IMR-90 (cell line): ENCODE measurements at regions not wholly inside any gene's neighbourhood (a gene's known extent, or its start where the extent isn't known, plus 50 kb on each side); places are given as distances from the start of the nearest gene placed in this dataset.
"Not testable (repeated sequence)": the region's sequence is repeated elsewhere in the genome, so short reads cannot be mapped to it uniquely, and the experiment has no call there.

Experiments
- BHLHE40 ChIP-seq: fragments of 150-350 bp; IDR thresholded peaks from 2 replicates; pipeline ENCODE4 v1.6.1; 2016; ENCODE audit warnings: mild to moderate bottlenecking, low read depth, low read length
- CEBPB ChIP-seq: IDR thresholded peaks from 2 replicates; pipeline ENCODE4 v1.6.1; 2012; ENCODE audit warnings: low read depth, low read length, improper control_type of control experiment
- CTCF ChIP-seq: conservative IDR thresholded peaks from 2 replicates; pipeline ENCODE4 v1.5.1; 2012; ENCODE audit warnings: mild to moderate bottlenecking, low read depth, low read length, improper control_type of control experiment
- ELK1 ChIP-seq: fragments of 150-350 bp; IDR thresholded peaks from 2 replicates; pipeline ENCODE4 v1.6.1; 2016; ENCODE audit warnings: low read depth, mild to moderate bottlenecking, low read length, moderate library complexity, borderline replicate concordance
- FOS ChIP-seq: fragments of 150-350 bp; IDR thresholded peaks from 2 replicates; pipeline ENCODE4 v1.6.1; 2016; ENCODE audit warnings: low read depth, low read length
- MXI1 ChIP-seq: IDR thresholded peaks from 2 replicates; pipeline ENCODE4 v1.6.1; 2012; ENCODE audit warnings: low read depth, mild to moderate bottlenecking, low read length, moderate library complexity, borderline replicate concordance
- POLR2A ChIP-seq: IDR thresholded peaks from 2 replicates; pipeline ENCODE4 v1.6.1; 2012; ENCODE audit warnings: mild to moderate bottlenecking, low read depth, low read length
- RAD21 ChIP-seq: IDR thresholded peaks from 2 replicates; pipeline ENCODE4 v1.6.1; 2012; ENCODE audit warnings: low read length, improper control_type of control experiment
- RCOR1 ChIP-seq: IDR thresholded peaks from 2 replicates; pipeline ENCODE4 v1.6.1; 2012; ENCODE audit warnings: mild to moderate bottlenecking, low read length, improper control_type of control experiment; ENCODE audit not compliant: insufficient replicate concordance
- SMC3 ChIP-seq: fragments of 150-350 bp; IDR thresholded peaks from 2 replicates; pipeline ENCODE4 v1.6.1; 2016; ENCODE audit warnings: low read depth, mild to moderate bottlenecking, antibody characterized with exemption, low read length, moderate library complexity

- TF ChIP-seq CTCF, POLR2A, CEBPB, BHLHE40, RAD21, FOS, SMC3, RCOR1, ELK1, MXI1: not testable (repeated sequence)
Measured at GRCh38 chr1:187073035-187073560, 244.3 kb downstream of the PLA2G4A start.
